OCI-LY7 (cell line): ENCODE measurements at regions not wholly inside any gene's neighbourhood (a gene's known extent, or its start where the extent isn't known, plus 50 kb on each side); places are given as distances from the start of the nearest gene placed in this dataset.

Source experiments
- CTCF ChIP-seq: fragments of 200-600 bp; sonication (generic); conservative IDR thresholded peaks from 2 replicates; pipeline ENCODE4 v1.5.1; 2014; ENCODE audit warnings: mild to moderate bottlenecking, antibody characterized with exemption, low read length, moderate library complexity, mixed read lengths
- EZH2phosphoT487 ChIP-seq: fragments of 200-600 bp; sonication (generic); IDR thresholded peaks from 2 replicates; pipeline ENCODE4 v1.6.1; 2018; ENCODE audit warnings: low read depth, borderline replicate concordance, mild to moderate bottlenecking, mixed run types, antibody characterized with exemption, low read length, moderate library complexity, mixed read lengths

GRCh38 chr11:90774727-90775566 is 552.1 kb upstream of the CHORDC1 start:
- TF ChIP-seq CTCF, result no peak
- no peak for TF ChIP-seq EZH2phosphoT487
